GM21529 (cell line): ENCODE measurements at regions not wholly inside any gene's neighbourhood (a gene's known extent, or its start where the extent isn't known, plus 50 kb on each side); places are given as distances from the start of the nearest gene placed in this dataset.
"Not testable (repeated sequence)": the region's sequence is repeated elsewhere in the genome, so short reads cannot be mapped to it uniquely, and the experiment has no call there.

Experiments used
- ATAC-seq: cut with Tn5 transposase; IDR thresholded peaks from one replicate; pipeline ENCODE4 v1.9.1; 2021; ENCODE audit not compliant: unreplicated experiment

GRCh38 chr6:63010962-63011361, 200.3 kb upstream of the FKBP1C start:
- ATAC-seq, result not testable (repeated sequence)

- no peak for ATAC-seq
Measured at GRCh38 chr6:63014290-63014689, 197.0 kb upstream of the FKBP1C start.

GRCh38 chr6:63022631-63023030, 188.6 kb upstream of the FKBP1C start:
- no peak for ATAC-seq

GRCh38 chr6:63023726-63024125, 187.5 kb upstream of the FKBP1C start:
- no peak for ATAC-seq

GRCh38 chr6:63049216-63049615, 162.1 kb upstream of the FKBP1C start:
- no peak for ATAC-seq

- not testable (repeated sequence) for ATAC-seq
Measured at GRCh38 chr6:63053206-63053605, 158.1 kb upstream of the FKBP1C start.

- ATAC-seq, result no peak
Measured at GRCh38 chr6:63058601-63059000, 152.7 kb upstream of the FKBP1C start.

GRCh38 chr6:63063631-63064271, 147.5 kb upstream of the FKBP1C start:
- ATAC-seq, result no peak

- peak; percentile 79 for ATAC-seq
Measured at GRCh38 chr6:63066055-63066704, 145.1 kb upstream of the FKBP1C start.

GRCh38 chr6:63094947-63095346, 116.3 kb upstream of the FKBP1C start:
- ATAC-seq, result no peak

- ATAC-seq, result peak; percentile 55
Measured at GRCh38 chr6:63097222-63097621, 114.0 kb upstream of the FKBP1C start.

- ATAC-seq, result no peak
Measured at GRCh38 chr6:63098789-63099188, 112.5 kb upstream of the FKBP1C start.

- ATAC-seq, result no peak
Measured at GRCh38 chr6:63099772-63100459, 111.4 kb upstream of the FKBP1C start.

- ATAC-seq, result peak; percentile 59
Measured at GRCh38 chr6:63114610-63115211, 96.6 kb upstream of the FKBP1C start.

GRCh38 chr6:63121166-63121565, 90.1 kb upstream of the FKBP1C start:
- no peak for ATAC-seq

GRCh38 chr6:63140114-63140513, 71.2 kb upstream of the FKBP1C start:
- no peak for ATAC-seq

- ATAC-seq, result no peak
Measured at GRCh38 chr6:63140692-63141318, 70.5 kb upstream of the FKBP1C start.

GRCh38 chr6:63149730-63150129, 61.5 kb upstream of the FKBP1C start:
- ATAC-seq, result no peak

- no peak for ATAC-seq
Measured at GRCh38 chr6:63154535-63154934, 56.7 kb upstream of the FKBP1C start.
